DND-41 (cell line): ENCODE measurements at regions not wholly inside any gene's neighbourhood (a gene's known extent, or its start where the extent isn't known, plus 50 kb on each side); places are given as distances from the start of the nearest gene placed in this dataset.

Source experiments
- ATAC-seq: fragments of 200-7000 bp; cut with Tn5 transposase; 3 replicates; pipeline ENCODE4 v1.9.1; 2021; ENCODE audit warnings: low read depth; ENCODE audit not compliant: insufficient read depth
- DNase-seq: peaks from one replicate; pipeline ENCODE4 v3.0.0-alpha.2; 2020
- H2AFZ ChIP-seq: 2 replicates; pipeline ENCODE4 v1.6.0; 2012; ENCODE audit warnings: low read depth, low read length
- H3K27ac ChIP-seq: 2 replicates; pipeline ENCODE4 v1.5.1; 2012; ENCODE audit warnings: low read length, inconsistent platforms
- H3K27me3 ChIP-seq: fragments of 200-600 bp; sonication (generic); 2 replicates; pipeline ENCODE4 v1.6.0; 2012; ENCODE audit warnings: low read length, mild to moderate bottlenecking, inconsistent platforms; ENCODE audit not compliant: insufficient read depth, poor library complexity
- H3K36me3 ChIP-seq: 2 replicates; pipeline ENCODE4 v1.5.1; 2012; ENCODE audit warnings: low read length, inconsistent platforms; ENCODE audit not compliant: insufficient read depth
- H3K4me1 ChIP-seq: 2 replicates; pipeline ENCODE4 v1.5.1; 2012; ENCODE audit warnings: mild to moderate bottlenecking, low read length; ENCODE audit not compliant: insufficient read depth
- H3K4me2 ChIP-seq: 2 replicates; pipeline ENCODE4 v1.6.0; 2012; ENCODE audit warnings: mild to moderate bottlenecking, moderate library complexity, low read length, inconsistent platforms; ENCODE audit not compliant: insufficient read depth
- H3K4me3 ChIP-seq, 2 experiments: fragments of 200-600 bp in 1 of 2; shearing (Covaris generic) in 1 of 2; 2 replicates each; pipeline ENCODE4 v1.5.1; 2012 to 2016; ENCODE audit warnings: inconsistent platforms in 2 of 2, low read length in 2 of 2, mild to moderate bottlenecking in 2 of 2, low read depth in 1 of 2, moderate library complexity in 1 of 2
- H3K79me2 ChIP-seq: 2 replicates; pipeline ENCODE4 v1.6.0; 2012; ENCODE audit warnings: low read length, inconsistent platforms; ENCODE audit not compliant: insufficient read depth
- H3K9ac ChIP-seq: 2 replicates; pipeline ENCODE4 v1.6.0; 2012; ENCODE audit warnings: low read depth, mild to moderate bottlenecking, inconsistent platforms, low read length, moderate library complexity
- H3K9me3 ChIP-seq: 2 replicates; pipeline ENCODE4 v1.5.1; 2012; ENCODE audit warnings: low read length, moderate library complexity, mild to moderate bottlenecking, inconsistent platforms; ENCODE audit not compliant: insufficient read depth, severe bottlenecking
- H4K20me1 ChIP-seq: 2 replicates; pipeline ENCODE4 v1.6.0; 2012; ENCODE audit warnings: low read length; ENCODE audit not compliant: insufficient read depth
- EZH2 ChIP-seq: IDR thresholded peaks from 3 replicates; pipeline ENCODE4 v1.6.1; 2012; ENCODE audit warnings: borderline replicate concordance, low read depth, mild to moderate bottlenecking, moderate library complexity, low read length, inconsistent platforms; ENCODE audit not compliant: severe bottlenecking
- TF ChIP-seq, protein P1 (sequence below): IDR thresholded peaks from 2 replicates; pipeline ENCODE4 v1.5.1; 2012; ENCODE audit warnings: borderline replicate concordance, low read length, moderate library complexity, mild to moderate bottlenecking; ENCODE audit not compliant: poor library complexity, severe bottlenecking; ENCODE audit errors: extremely low read depth

- Histone ChIP-seq H3K27me3 (no peaks in the 10 kb centered on the region), H3K4me2 (no peak overlapping the region), H2AFZ (no peak overlapping the region), H3K79me2 (no peaks in the 10 kb centered on the region), H3K9ac (no peak overlapping the region), H3K9me3 (no peaks in the 10 kb centered on the region), H3K36me3 (no peaks in the 10 kb centered on the region), H4K20me1 (no peaks in the 10 kb centered on the region), H3K4me3 (no peak overlapping the region), H3K4me1 (no peaks in the 10 kb centered on the region), H3K27ac (no peak overlapping the region)
- no peak for ATAC-seq
- TF ChIP-seq EZH2 = no peak
- TF ChIP-seq, protein P1, sequence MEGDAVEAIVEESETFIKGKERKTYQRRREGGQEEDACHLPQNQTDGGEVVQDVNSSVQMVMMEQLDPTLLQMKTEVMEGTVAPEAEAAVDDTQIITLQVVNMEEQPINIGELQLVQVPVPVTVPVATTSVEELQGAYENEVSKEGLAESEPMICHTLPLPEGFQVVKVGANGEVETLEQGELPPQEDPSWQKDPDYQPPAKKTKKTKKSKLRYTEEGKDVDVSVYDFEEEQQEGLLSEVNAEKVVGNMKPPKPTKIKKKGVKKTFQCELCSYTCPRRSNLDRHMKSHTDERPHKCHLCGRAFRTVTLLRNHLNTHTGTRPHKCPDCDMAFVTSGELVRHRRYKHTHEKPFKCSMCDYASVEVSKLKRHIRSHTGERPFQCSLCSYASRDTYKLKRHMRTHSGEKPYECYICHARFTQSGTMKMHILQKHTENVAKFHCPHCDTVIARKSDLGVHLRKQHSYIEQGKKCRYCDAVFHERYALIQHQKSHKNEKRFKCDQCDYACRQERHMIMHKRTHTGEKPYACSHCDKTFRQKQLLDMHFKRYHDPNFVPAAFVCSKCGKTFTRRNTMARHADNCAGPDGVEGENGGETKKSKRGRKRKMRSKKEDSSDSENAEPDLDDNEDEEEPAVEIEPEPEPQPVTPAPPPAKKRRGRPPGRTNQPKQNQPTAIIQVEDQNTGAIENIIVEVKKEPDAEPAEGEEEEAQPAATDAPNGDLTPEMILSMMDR = no peak
- DNase-seq = peak; percentile 2
Observed at GRCh38 chr17:77727037-77727615, 231.4 kb upstream of the TNRC6C start.

- TF ChIP-seq, protein P1 = no peak
- no peak for TF ChIP-seq EZH2
- Histone ChIP-seq H3K27me3 (no peaks in the 10 kb centered on the region), H3K4me1 (no peaks in the 10 kb centered on the region), H3K27ac (no peak overlapping the region), H3K9me3 (peaks cover 5% of the 10 kb centered on the region), H3K36me3 (no peaks in the 10 kb centered on the region), H3K79me2 (no peaks in the 10 kb centered on the region), H3K4me2 (no peak overlapping the region), H2AFZ (no peak overlapping the region), H3K4me3 (no peak overlapping the region), H3K9ac (no peak overlapping the region), H4K20me1 (no peaks in the 10 kb centered on the region)
- DNase-seq (no peak), ATAC-seq (no peak)
Observed at GRCh38 chr17:77728474-77728795, 230.1 kb upstream of the TNRC6C start.

GRCh38 chr17:77728871-77729270 is 229.6 kb upstream of the TNRC6C start:
- no peak overlapping the region for H2AFZ ChIP-seq
- ATAC-seq (no peak), DNase-seq (no peak)
- TF ChIP-seq EZH2 = no peak
- TF ChIP-seq, protein P1 = no peak
- H4K20me1 ChIP-seq = no peaks in the 10 kb centered on the region
- H3K36me3 ChIP-seq = no peaks in the 10 kb centered on the region
- H3K27ac ChIP-seq = no peak overlapping the region
- peaks cover 8% of the 10 kb centered on the region for H3K9me3 ChIP-seq
- no peak overlapping the region for H3K9ac ChIP-seq
- H3K79me2 ChIP-seq = no peaks in the 10 kb centered on the region
- H3K4me3 ChIP-seq = no peak overlapping the region
- no peaks in the 10 kb centered on the region for H3K4me1 ChIP-seq
- no peaks in the 10 kb centered on the region for H3K27me3 ChIP-seq
- no peak overlapping the region for H3K4me2 ChIP-seq

GRCh38 chr17:77729587-77729986 is 228.9 kb upstream of the TNRC6C start:
- no peak for ATAC-seq
- Histone ChIP-seq H3K27me3 (no peaks in the 10 kb centered on the region), H3K9me3 (peaks cover 8% of the 10 kb centered on the region), H3K4me3 (no peak overlapping the region), H2AFZ (no peak overlapping the region), H3K27ac (no peak overlapping the region), H3K36me3 (no peaks in the 10 kb centered on the region), H3K4me1 (no peaks in the 10 kb centered on the region), H3K4me2 (no peak overlapping the region), H4K20me1 (no peaks in the 10 kb centered on the region), H3K79me2 (no peaks in the 10 kb centered on the region), H3K9ac (no peak overlapping the region)
- DNase-seq = no peak
- no peak for TF ChIP-seq EZH2
- TF ChIP-seq, protein P1 = no peak
